ENCODE measurements at regions not wholly inside any gene's neighbourhood (a gene's known extent, or its start where the extent isn't known, plus 50 kb on each side); places are given as distances from the start of the nearest gene placed in this dataset.
"Not testable (repeated sequence)": the region's sequence is repeated elsewhere in the genome, so short reads cannot be mapped to it uniquely, and the experiment has no call there.

GRCh38 chr10:109247814-109248213 lies 675.5 kb downstream of the XPNPEP1 start:
- no peak overlapping the region for H3K4me3 ChIP-seq (replicated peaks; ENCODE audit: low read depth, low read length)
- TF ChIP-seq CTCF (IDR thresholded peaks at IDR 0.05; ENCODE audit: low read depth, low read length, missing control alignments) = no peak
- DNase-seq (ENCODE audit: extremely low read depth, low read depth) = no peak

- no peak for DNase-seq (ENCODE audit: extremely low read depth, low read depth)
- no peak for TF ChIP-seq CTCF (IDR thresholded peaks at IDR 0.05; ENCODE audit: low read depth, low read length, missing control alignments)
These were observed 677.5 kb downstream of the XPNPEP1 start for GRCh38 chr10:109245821-109246220.

GRCh38 chr10:109239371-109239770 lies 683.9 kb downstream of the XPNPEP1 start:
- TF ChIP-seq CTCF (IDR thresholded peaks at IDR 0.05; ENCODE audit: low read depth, low read length, missing control alignments) = no peak
- no peak overlapping the region for H3K4me3 ChIP-seq (replicated peaks; ENCODE audit: low read depth, low read length)
- no peak for DNase-seq (ENCODE audit: extremely low read depth, low read depth)

More at GRCh38 chr10:109245821-109246220, 677.5 kb downstream of the XPNPEP1 start:
- no peak overlapping the region for H3K4me3 ChIP-seq (replicated peaks; ENCODE audit: low read depth, low read length)

- no peak for DNase-seq (ENCODE audit: extremely low read depth, low read depth)
- no peak for TF ChIP-seq CTCF (IDR thresholded peaks at IDR 0.05; ENCODE audit: low read depth, low read length, missing control alignments)
- no peak overlapping the region for H3K4me3 ChIP-seq (replicated peaks; ENCODE audit: low read depth, low read length)
These were observed 685.6 kb downstream of the XPNPEP1 start for GRCh38 chr10:109237682-109238081.

GRCh38 chr10:109237050-109237449 lies 686.3 kb downstream of the XPNPEP1 start:
- H3K4me3 ChIP-seq (replicated peaks; ENCODE audit: low read depth, low read length) = no peak overlapping the region
- no peak for DNase-seq (ENCODE audit: extremely low read depth, low read depth)
- TF ChIP-seq CTCF (IDR thresholded peaks at IDR 0.05; ENCODE audit: low read depth, low read length, missing control alignments) = no peak

GRCh38 chr10:109223533-109223932 lies 699.8 kb downstream of the XPNPEP1 start:
- not testable (repeated sequence) for H3K4me3 ChIP-seq (replicated peaks; ENCODE audit: low read depth, low read length); DNase-seq (ENCODE audit: extremely low read depth, low read depth)

- TF ChIP-seq CTCF (IDR thresholded peaks at IDR 0.05; ENCODE audit: low read depth, low read length, missing control alignments) = no peak
- no peak overlapping the region for H3K4me3 ChIP-seq (replicated peaks; ENCODE audit: low read depth, low read length)
- no peak for DNase-seq (ENCODE audit: extremely low read depth, low read depth)
These were observed 703.2 kb downstream of the XPNPEP1 start for GRCh38 chr10:109219935-109220605.
